Panc1 (cell line): ENCODE measurements at regions not wholly inside any gene's neighbourhood (a gene's known extent, or its start where the extent isn't known, plus 50 kb on each side); places are given as distances from the start of the nearest gene placed in this dataset.
"Not testable (repeated sequence)": the region's sequence is repeated elsewhere in the genome, so short reads cannot be mapped to it uniquely, and the experiment has no call there.

Experiments used
- ATAC-seq: fragments of 200-7000 bp; cut with Tn5 transposase; 2 replicates; pipeline ENCODE4 v1.9.1; 2020; ENCODE audit warnings: mild to moderate bottlenecking, moderate library complexity
- BruUV-seq: library from RNA; stranded (reverse); fragments of 400-500 nt; replicated peaks from 2 replicates; lab custom pipeline; 2021; lab: Mats Ljungman, UMichigan
- CTCF ChIA-PET: fragments of 300-600 bp; sonication (Branson Sonifier 250); formaldehyde crosslinking; loops from one replicate; lab custom pipeline; 2022; ENCODE audit warnings: antibody characterized with exemption; lab: Charles Lee
- POLR2A ChIA-PET: fragments of 300-600 bp; sonication (Branson Sonifier 250); formaldehyde crosslinking; loops from one replicate; lab custom pipeline; 2022; ENCODE audit warnings: antibody characterized with exemption; lab: Charles Lee
- DNase-seq: peaks from one replicate; pipeline ENCODE4 v3.0.0-alpha.2; 2010; ENCODE audit warnings: low read depth, low spot score
- H3K27ac ChIP-seq: 2 replicates; pipeline ENCODE4 v1.5.1; 2011; ENCODE audit warnings: mild to moderate bottlenecking, low read length, inconsistent platforms
- H3K27me3 ChIP-seq: fragments of 200-500 bp; sonication (Bioruptor generic); 2 replicates; pipeline ENCODE4 v1.6.0; 2014; ENCODE audit warnings: low read length, inconsistent platforms; ENCODE audit not compliant: control insufficient read depth, insufficient read depth
- H3K36me3 ChIP-seq: fragments of 200-500 bp; sonication (Bioruptor generic); 2 replicates; pipeline ENCODE4 v1.5.1; 2014; ENCODE audit warnings: inconsistent platforms, mild to moderate bottlenecking, low read length, moderate library complexity; ENCODE audit not compliant: control insufficient read depth, insufficient read depth
- H3K4me1 ChIP-seq: 2 replicates; pipeline ENCODE4 v1.5.1; 2011; ENCODE audit warnings: inconsistent platforms, mild to moderate bottlenecking, low read length, moderate library complexity; ENCODE audit not compliant: control insufficient read depth, insufficient read depth
- H3K4me3 ChIP-seq, 2 experiments: 2 replicates each; pipeline ENCODE4 v1.5.1; 2011 to 2012; ENCODE audit warnings: low read depth in 2 of 2, low read length in 2 of 2, mild to moderate bottlenecking in 2 of 2, inconsistent platforms in 1 of 2, moderate library complexity in 1 of 2
- H3K9me3 ChIP-seq: fragments of 200-500 bp; sonication (Bioruptor generic); 2 replicates; pipeline ENCODE4 v1.5.1; 2014; ENCODE audit warnings: low read depth, mild to moderate bottlenecking, inconsistent platforms, low read length, moderate library complexity; ENCODE audit not compliant: control insufficient read depth, insufficient read depth
- POLR2AphosphoS5 ChIP-seq: IDR thresholded peaks from 2 replicates; pipeline ENCODE4 v1.6.1; 2012; ENCODE audit warnings: mild to moderate bottlenecking, low read depth, low read length, moderate library complexity
- SIN3A ChIP-seq: IDR thresholded peaks from 2 replicates; pipeline ENCODE4 v1.6.1; 2012; ENCODE audit warnings: low read depth, mild to moderate bottlenecking, low read length, moderate library complexity, borderline replicate concordance; ENCODE audit not compliant: insufficient read depth
- TCF7L2 ChIP-seq: IDR thresholded peaks from 2 replicates; pipeline ENCODE4 v1.6.1; 2011; ENCODE audit warnings: mild to moderate bottlenecking, low read depth, low read length, inconsistent platforms
- in situ Hi-C: cut with HindIII; loops from 2 replicates; pipeline ENCODE4 v1.10.0; 2016; ENCODE audit warnings: low sequenced_read_pairs, low pct_unique_long_range_greater_than_20kb
- intact Hi-C: fragments of 100-400 bp; cut with micrococcal nuclease; formaldehyde crosslinking; loops from one replicate; pipeline ENCODE4 v1.10.0; 2022; ENCODE audit not compliant: unreplicated experiment
- TF ChIP-seq, protein P1 (sequence below), 2 experiments: IDR thresholded peaks; 2 replicates each; pipeline ENCODE4 v1.6.1; 2011 to 2012; ENCODE audit warnings: low read depth in 2 of 2, control low read depth in 1 of 2, low read length in 1 of 2, mild to moderate bottlenecking in 1 of 2, moderate library complexity in 1 of 2; ENCODE audit not compliant: insufficient read depth in 1 of 2
- TF ChIP-seq, protein P2 (sequence below): fragments of 450-650 bp; IDR thresholded peaks from 2 replicates; pipeline ENCODE4 v1.5.1; 2017; ENCODE audit warnings: mild to moderate bottlenecking

DNA sequence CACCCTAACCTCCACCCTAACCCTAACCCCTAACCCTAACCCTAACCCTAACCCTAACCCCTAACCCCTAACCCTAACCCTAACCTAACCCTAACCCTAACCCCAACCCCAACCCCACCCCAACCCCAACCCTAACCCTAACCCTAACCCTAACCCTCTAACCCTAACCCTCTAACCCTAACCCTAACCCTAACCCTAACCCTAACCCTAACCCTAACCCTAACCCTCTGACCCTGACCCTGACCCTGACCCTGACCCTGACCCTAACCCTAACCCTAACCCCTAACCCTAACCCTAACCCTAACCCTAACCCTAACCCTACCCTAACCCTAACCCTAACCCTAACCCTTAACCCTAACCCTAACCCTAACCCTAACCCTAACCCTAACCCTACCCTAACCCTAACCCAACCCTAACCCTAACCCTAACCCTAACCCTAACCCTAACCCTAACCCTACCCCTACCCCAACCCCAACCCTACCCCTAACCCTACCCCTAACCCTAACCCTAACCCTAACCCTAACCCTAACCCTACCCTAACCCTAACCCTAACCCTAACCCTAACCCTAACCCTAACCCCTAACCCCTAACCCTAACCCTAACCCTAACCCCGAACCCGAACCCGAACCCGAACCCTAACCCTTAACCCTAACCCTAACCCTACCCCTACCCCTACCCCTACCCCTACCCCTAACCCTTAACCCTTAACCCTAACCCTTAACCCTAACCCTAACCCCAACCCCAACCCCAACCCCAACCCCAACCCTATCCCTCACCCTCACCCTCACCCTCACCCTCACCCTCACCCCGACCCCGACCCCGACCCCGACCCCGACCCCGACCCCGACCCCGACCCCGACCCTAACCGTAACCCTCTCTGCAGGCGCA lies 186.2 kb upstream of the CHL1 start:
- ATAC-seq, POLR2A ChIA-PET, H3K36me3 ChIP-seq, intact Hi-C loops, H3K27me3 ChIP-seq, BruUV-seq, H3K4me3 ChIP-seq, DNase-seq, H3K4me1 ChIP-seq, H3K27ac ChIP-seq, CTCF ChIA-PET, H3K9me3 ChIP-seq, in situ Hi-C loops: not testable (repeated sequence)

DNA sequence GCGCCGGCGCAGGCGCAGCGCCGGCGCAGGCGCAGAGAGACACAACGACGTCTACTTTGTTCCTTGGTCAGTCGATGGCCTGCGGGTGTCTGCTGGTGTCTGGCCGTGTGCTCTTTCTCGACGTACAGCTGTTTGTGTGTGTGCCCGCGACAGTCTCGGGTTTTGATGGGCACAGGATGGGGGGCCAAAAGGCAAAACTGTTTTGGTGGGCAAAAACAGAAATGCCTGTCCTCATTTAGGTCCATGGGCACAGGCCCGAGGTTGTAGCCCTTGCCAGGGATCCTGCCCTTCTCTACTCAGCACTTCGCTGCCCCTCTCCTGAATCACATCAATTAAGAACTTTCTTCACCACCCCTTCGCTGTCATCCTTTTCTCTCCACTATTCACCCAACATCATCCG lies 184.8 kb upstream of the CHL1 start:
- DNase-seq, result no peak
- intact Hi-C loops, result no loop called here

More for the DNA sequence above, 184.8 kb upstream of the CHL1 start:
- Histone ChIP-seq H3K4me1 (no peaks in the 10 kb centered on the region), H3K9me3 (no peaks in the 10 kb centered on the region), H3K4me3 (no peak overlapping the region), H3K27me3 (no peaks in the 10 kb centered on the region), H3K27ac (no peak overlapping the region), H3K36me3 (no peaks in the 10 kb centered on the region)
- ATAC-seq, result no peak
- in situ Hi-C loops, result no loop called here
- no TSS peak for BruUV-seq
- CTCF ChIA-PET, result no interaction called here
- POLR2A ChIA-PET, result no interaction called here
- TF ChIP-seq TCF7L2 (no peak), SIN3A (no peak), POLR2AphosphoS5 (no peak)
- TF ChIP-seq, protein P1, sequence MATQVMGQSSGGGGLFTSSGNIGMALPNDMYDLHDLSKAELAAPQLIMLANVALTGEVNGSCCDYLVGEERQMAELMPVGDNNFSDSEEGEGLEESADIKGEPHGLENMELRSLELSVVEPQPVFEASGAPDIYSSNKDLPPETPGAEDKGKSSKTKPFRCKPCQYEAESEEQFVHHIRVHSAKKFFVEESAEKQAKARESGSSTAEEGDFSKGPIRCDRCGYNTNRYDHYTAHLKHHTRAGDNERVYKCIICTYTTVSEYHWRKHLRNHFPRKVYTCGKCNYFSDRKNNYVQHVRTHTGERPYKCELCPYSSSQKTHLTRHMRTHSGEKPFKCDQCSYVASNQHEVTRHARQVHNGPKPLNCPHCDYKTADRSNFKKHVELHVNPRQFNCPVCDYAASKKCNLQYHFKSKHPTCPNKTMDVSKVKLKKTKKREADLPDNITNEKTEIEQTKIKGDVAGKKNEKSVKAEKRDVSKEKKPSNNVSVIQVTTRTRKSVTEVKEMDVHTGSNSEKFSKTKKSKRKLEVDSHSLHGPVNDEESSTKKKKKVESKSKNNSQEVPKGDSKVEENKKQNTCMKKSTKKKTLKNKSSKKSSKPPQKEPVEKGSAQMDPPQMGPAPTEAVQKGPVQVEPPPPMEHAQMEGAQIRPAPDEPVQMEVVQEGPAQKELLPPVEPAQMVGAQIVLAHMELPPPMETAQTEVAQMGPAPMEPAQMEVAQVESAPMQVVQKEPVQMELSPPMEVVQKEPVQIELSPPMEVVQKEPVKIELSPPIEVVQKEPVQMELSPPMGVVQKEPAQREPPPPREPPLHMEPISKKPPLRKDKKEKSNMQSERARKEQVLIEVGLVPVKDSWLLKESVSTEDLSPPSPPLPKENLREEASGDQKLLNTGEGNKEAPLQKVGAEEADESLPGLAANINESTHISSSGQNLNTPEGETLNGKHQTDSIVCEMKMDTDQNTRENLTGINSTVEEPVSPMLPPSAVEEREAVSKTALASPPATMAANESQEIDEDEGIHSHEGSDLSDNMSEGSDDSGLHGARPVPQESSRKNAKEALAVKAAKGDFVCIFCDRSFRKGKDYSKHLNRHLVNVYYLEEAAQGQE (IDR thresholded peaks at IDR 0.05; ENCODE audit: insufficient read depth in 1 of 2, low read depth in 2 of 2, low read length in 1 of 2), result no peak
- TF ChIP-seq, protein P2, sequence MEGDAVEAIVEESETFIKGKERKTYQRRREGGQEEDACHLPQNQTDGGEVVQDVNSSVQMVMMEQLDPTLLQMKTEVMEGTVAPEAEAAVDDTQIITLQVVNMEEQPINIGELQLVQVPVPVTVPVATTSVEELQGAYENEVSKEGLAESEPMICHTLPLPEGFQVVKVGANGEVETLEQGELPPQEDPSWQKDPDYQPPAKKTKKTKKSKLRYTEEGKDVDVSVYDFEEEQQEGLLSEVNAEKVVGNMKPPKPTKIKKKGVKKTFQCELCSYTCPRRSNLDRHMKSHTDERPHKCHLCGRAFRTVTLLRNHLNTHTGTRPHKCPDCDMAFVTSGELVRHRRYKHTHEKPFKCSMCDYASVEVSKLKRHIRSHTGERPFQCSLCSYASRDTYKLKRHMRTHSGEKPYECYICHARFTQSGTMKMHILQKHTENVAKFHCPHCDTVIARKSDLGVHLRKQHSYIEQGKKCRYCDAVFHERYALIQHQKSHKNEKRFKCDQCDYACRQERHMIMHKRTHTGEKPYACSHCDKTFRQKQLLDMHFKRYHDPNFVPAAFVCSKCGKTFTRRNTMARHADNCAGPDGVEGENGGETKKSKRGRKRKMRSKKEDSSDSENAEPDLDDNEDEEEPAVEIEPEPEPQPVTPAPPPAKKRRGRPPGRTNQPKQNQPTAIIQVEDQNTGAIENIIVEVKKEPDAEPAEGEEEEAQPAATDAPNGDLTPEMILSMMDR, result no peak
